T1000 (cell line): ENCODE measurements at regions not wholly inside any gene's neighbourhood (a gene's known extent, or its start where the extent isn't known, plus 50 kb on each side); places are given as distances from the start of the nearest gene placed in this dataset.
"Not testable (repeated sequence)": the region's sequence is repeated elsewhere in the genome, so short reads cannot be mapped to it uniquely, and the experiment has no call there.

Experiments
- DNase-seq: peaks from one replicate; lab custom pipeline; 2025; ENCODE audit warnings: mixed read lengths; lab: John Stamatoyannopoulos, UW

- no peak for DNase-seq
These were observed 84.2 kb upstream of the FGGY start for GRCh38 chr1:59212706-59213105.

- DNase-seq: peak; percentile 6
These were observed 82.4 kb upstream of the FGGY start for GRCh38 chr1:59214248-59215208.

- DNase-seq: no peak
These were observed 81.1 kb upstream of the FGGY start for GRCh38 chr1:59215766-59216291.

- DNase-seq: not testable (repeated sequence)
These were observed 79.5 kb upstream of the FGGY start for GRCh38 chr1:59217439-59217838.

GRCh38 chr1:59218521-59219236 is 78.2 kb upstream of the FGGY start:
- DNase-seq: no peak

- DNase-seq: no peak
These were observed 77.0 kb upstream of the FGGY start for GRCh38 chr1:59219916-59220315.

GRCh38 chr1:59220356-59220755 is 76.5 kb upstream of the FGGY start:
- no peak for DNase-seq

- DNase-seq: no peak
These were observed 73.7 kb upstream of the FGGY start for GRCh38 chr1:59223198-59223597.

- DNase-seq: no peak
These were observed 72.8 kb upstream of the FGGY start for GRCh38 chr1:59223989-59224634.

- DNase-seq: no peak
These were observed 71.1 kb upstream of the FGGY start for GRCh38 chr1:59225594-59226316.

GRCh38 chr1:59229138-59229537 is 67.8 kb upstream of the FGGY start:
- DNase-seq: no peak

GRCh38 chr1:59230622-59231021 is 66.3 kb upstream of the FGGY start:
- DNase-seq: no peak

- DNase-seq: no peak
These were observed 64.7 kb upstream of the FGGY start for GRCh38 chr1:59232216-59232615.

GRCh38 chr1:59233444-59233843 is 63.5 kb upstream of the FGGY start:
- no peak for DNase-seq

- DNase-seq: no peak
These were observed 60.0 kb upstream of the FGGY start for GRCh38 chr1:59236721-59237545.

GRCh38 chr1:59237900-59238299 is 59.0 kb upstream of the FGGY start:
- DNase-seq: no peak

GRCh38 chr1:59238333-59238934 is 58.5 kb upstream of the FGGY start:
- DNase-seq: no peak

GRCh38 chr1:59238993-59239392 is 57.9 kb upstream of the FGGY start:
- DNase-seq: no peak

- DNase-seq: no peak
These were observed 55.0 kb upstream of the FGGY start for GRCh38 chr1:59241909-59242308.

GRCh38 chr1:59242370-59242769 is 54.5 kb upstream of the FGGY start:
- DNase-seq: no peak
